Common myeloid progenitor, CD34-positive (primary cell): ENCODE measurements at regions not wholly inside any gene's neighbourhood (a gene's known extent, or its start where the extent isn't known, plus 50 kb on each side); places are given as distances from the start of the nearest gene placed in this dataset.
A peak's percentile ranks its signal among the peaks of the same experiment; 100 is the strongest.

ENCODE experiments used
- CTCF ChIA-PET: fragments of 350-600 bp; sonication (Branson Sonifier 250); formaldehyde crosslinking; loops from one replicate; lab custom pipeline; 2021; ENCODE audit warnings: antibody characterized with exemption; lab: Charles Lee
- POLR2A ChIA-PET: fragments of 350-600 bp; sonication (Branson Sonifier 250); formaldehyde crosslinking; loops from one replicate; lab custom pipeline; 2021; ENCODE audit warnings: antibody characterized with exemption; lab: Charles Lee
- DNase-seq, 3 donors: peaks; one replicate each; pipeline versions ENCODE4 v3.0.0 to v3.0.0-alpha.2; 2013
- H3K27ac ChIP-seq, 2 experiments: 1 replicate in 1 of 2; 2 replicates in 1 of 2; pipeline ENCODE4 v1.7.0; 2013; ENCODE audit warnings: inconsistent platforms in 2 of 2, low read length in 2 of 2, mild to moderate bottlenecking in 2 of 2, low read depth in 1 of 2, moderate library complexity in 1 of 2; ENCODE audit not compliant: severe bottlenecking in 2 of 2, insufficient read depth in 1 of 2, poor library complexity in 1 of 2
- H3K27me3 ChIP-seq, 5 experiments: replicated peaks in 2 of 5; 1 replicate in 3 of 5; 2 replicates in 2 of 5; pipeline versions ENCODE4 v1.6.1 to v1.7.0; 2013; ENCODE audit warnings: low read length in 4 of 5, mild to moderate bottlenecking in 2 of 5, moderate library complexity in 2 of 5, inconsistent platforms in 1 of 5; ENCODE audit not compliant: insufficient read depth in 5 of 5, control insufficient read depth in 4 of 5
- H3K36me3 ChIP-seq, 4 experiments: 1 replicate in 2 of 4; 2 replicates in 2 of 4; pipeline versions ENCODE4 v1.6.1 to v1.7.0; 2013; ENCODE audit warnings: low read length in 3 of 4, control low read depth in 1 of 4, mild to moderate bottlenecking in 1 of 4; ENCODE audit not compliant: control insufficient read depth in 4 of 4, insufficient read depth in 4 of 4
- H3K4me1 ChIP-seq, 4 experiments: 1 replicate in 3 of 4; 2 replicates in 1 of 4; pipeline versions ENCODE4 v1.6.1 to v1.7.1; 2013; ENCODE audit warnings: low read length in 3 of 4, mild to moderate bottlenecking in 3 of 4, control low read depth in 1 of 4, inconsistent platforms in 1 of 4, moderate library complexity in 1 of 4; ENCODE audit not compliant: control insufficient read depth in 4 of 4, insufficient read depth in 4 of 4; ENCODE audit errors: control extremely low read depth in 1 of 4
- H3K4me3 ChIP-seq, 7 experiments: 1 replicate in 4 of 7; 2 replicates in 3 of 7; pipeline versions ENCODE4 v1.5.1 to v1.7.0; 2013; ENCODE audit warnings: mild to moderate bottlenecking in 7 of 7, low read length in 6 of 7, moderate library complexity in 6 of 7, inconsistent platforms in 2 of 7, low read depth in 2 of 7, control low read depth in 1 of 7; ENCODE audit not compliant: insufficient read depth in 4 of 7, control insufficient read depth in 1 of 7; ENCODE audit errors: extremely low read depth in 1 of 7
- H3K9me3 ChIP-seq, 5 experiments: 1 replicate in 4 of 5; 2 replicates in 1 of 5; pipeline versions ENCODE4 v1.6.1 to v1.7.1; 2013; ENCODE audit warnings: low read length in 4 of 5, mild to moderate bottlenecking in 2 of 5, inconsistent platforms in 1 of 5, low read depth in 1 of 5, moderate library complexity in 1 of 5; ENCODE audit not compliant: control insufficient read depth in 4 of 5, insufficient read depth in 2 of 5; ENCODE audit errors: control extremely low read depth in 1 of 5
- WGBS: methylation state at CpG from one replicate; pipeline ENCODE4 v1.1.5; 2013; ENCODE audit not compliant: insufficient coverage; 5-methylcytosine and 5-hydroxymethylcytosine counted together

GRCh38 chr2:6524691-6525474, 340.8 kb downstream of the CMPK2 start:
- WGBS = 79% methylated on average over 9 of the region's 13 CpGs
- CTCF ChIA-PET = no interaction called here
- H3K27ac ChIP-seq = no peak overlapping the region
- H3K27me3 ChIP-seq = no peaks in the 10 kb centered on the region
- POLR2A ChIA-PET = no interaction called here
- no peaks in the 10 kb centered on the region for H3K9me3 ChIP-seq
- H3K36me3 ChIP-seq = no peaks in the 10 kb centered on the region
- DNase-seq = no peak
- no peak overlapping the region for H3K4me3 ChIP-seq
- no peaks in the 10 kb centered on the region for H3K4me1 ChIP-seq

GRCh38 chr2:6525475-6525964, 340.2 kb downstream of the CMPK2 start:
- ChIA-PET CTCF (no interaction called here), POLR2A (no interaction called here)
- H3K27me3 ChIP-seq = no peaks in the 10 kb centered on the region
- H3K36me3 ChIP-seq = no peaks in the 10 kb centered on the region
- no peak overlapping the region for H3K27ac ChIP-seq
- H3K4me3 ChIP-seq = no peak overlapping the region
- WGBS = 81% methylated on average over 5 of the region's 6 CpGs
- no peaks in the 10 kb centered on the region for H3K9me3 ChIP-seq
- H3K4me1 ChIP-seq = no peaks in the 10 kb centered on the region
- no peak for DNase-seq

- ChIA-PET POLR2A (no interaction called here), CTCF (no interaction called here)
These were observed 339.4 kb downstream of the CMPK2 start for GRCh38 chr2:6526093-6526824.

GRCh38 chr2:6531304-6531703, 334.4 kb downstream of the CMPK2 start:
- no peak overlapping the region for H3K4me3 ChIP-seq
- no peak overlapping the region for H3K27ac ChIP-seq
- no CpG with 5 or more reads among the region's 2 CpGs for WGBS
- no peaks in the 10 kb centered on the region for H3K36me3 ChIP-seq
- DNase-seq = no peak
- ChIA-PET POLR2A (no interaction called here), CTCF (no interaction called here)
- no peaks in the 10 kb centered on the region for H3K4me1 ChIP-seq
- no peaks in the 10 kb centered on the region for H3K9me3 ChIP-seq
- H3K27me3 ChIP-seq = peaks cover 0 to 8% (median 3%) of the 10 kb centered on the region in 5 experiments

More at GRCh38 chr2:6526093-6526824, 339.4 kb downstream of the CMPK2 start:
- H3K36me3 ChIP-seq = no peaks in the 10 kb centered on the region
- no peaks in the 10 kb centered on the region for H3K4me1 ChIP-seq
- H3K27ac ChIP-seq = no peak overlapping the region
- peak in 2 of 3 donors; percentile 2 to 11 for DNase-seq
- no peaks in the 10 kb centered on the region for H3K9me3 ChIP-seq
- no peaks in the 10 kb centered on the region for H3K27me3 ChIP-seq
- WGBS = 82% methylated on average over 4 of the region's 6 CpGs
- H3K4me3 ChIP-seq = no peak overlapping the region

GRCh38 chr2:6535572-6535971, 330.1 kb downstream of the CMPK2 start:
- no peaks in the 10 kb centered on the region for H3K9me3 ChIP-seq
- H3K4me3 ChIP-seq = no peak overlapping the region
- ChIA-PET CTCF (no interaction called here), POLR2A (no interaction called here)
- no peak for DNase-seq
- no peaks in the 10 kb centered on the region for H3K36me3 ChIP-seq
- no peak overlapping the region for H3K27ac ChIP-seq
- H3K27me3 ChIP-seq = peaks cover 2 to 12% (median 4%) of the 10 kb centered on the region in 5 experiments
- H3K4me1 ChIP-seq = no peaks in the 10 kb centered on the region
- 72% methylated on average over 9 of the region's 10 CpGs for WGBS

GRCh38 chr2:6538607-6539006, 327.1 kb downstream of the CMPK2 start:
- Histone ChIP-seq H3K9me3 (no peaks in the 10 kb centered on the region), H3K27me3 (peaks cover 0 to 12% (median 4%) of the 10 kb centered on the region in 5 experiments), H3K4me3 (no peak overlapping the region), H3K36me3 (no peaks in the 10 kb centered on the region), H3K4me1 (no peaks in the 10 kb centered on the region), H3K27ac (no peak overlapping the region)
- DNase-seq = no peak
- no CpG with 5 or more reads among the region's 2 CpGs for WGBS
- ChIA-PET CTCF (no interaction called here), POLR2A (no interaction called here)

GRCh38 chr2:6545336-6545735, 320.4 kb downstream of the CMPK2 start:
- Histone ChIP-seq H3K27ac (no peak overlapping the region), H3K27me3 (no peaks in the 10 kb centered on the region), H3K4me1 (no peaks in the 10 kb centered on the region), H3K9me3 (no peaks in the 10 kb centered on the region), H3K36me3 (no peaks in the 10 kb centered on the region), H3K4me3 (no peak overlapping the region)
- POLR2A ChIA-PET = no interaction called here
- CTCF ChIA-PET = no interaction called here
- no CpG with 5 or more reads among the region's 1 CpG for WGBS
- DNase-seq = no peak
